SK-MEL-5 (cell line): ENCODE measurements at regions not wholly inside any gene's neighbourhood (a gene's known extent, or its start where the extent isn't known, plus 50 kb on each side); places are given as distances from the start of the nearest gene placed in this dataset.

Experiments used
- DNase-seq: peaks from one replicate; pipeline ENCODE4 v3.0.0-alpha.2; 2016; ENCODE audit warnings: low read depth, low spot score
- in situ Hi-C: cut with HindIII; loops from 2 replicates; pipeline ENCODE4 v1.10.0; 2016; ENCODE audit warnings: low sequenced_read_pairs, high pct_unique_total_duplicates, low pct_unique_long_range_greater_than_20kb

DNA sequence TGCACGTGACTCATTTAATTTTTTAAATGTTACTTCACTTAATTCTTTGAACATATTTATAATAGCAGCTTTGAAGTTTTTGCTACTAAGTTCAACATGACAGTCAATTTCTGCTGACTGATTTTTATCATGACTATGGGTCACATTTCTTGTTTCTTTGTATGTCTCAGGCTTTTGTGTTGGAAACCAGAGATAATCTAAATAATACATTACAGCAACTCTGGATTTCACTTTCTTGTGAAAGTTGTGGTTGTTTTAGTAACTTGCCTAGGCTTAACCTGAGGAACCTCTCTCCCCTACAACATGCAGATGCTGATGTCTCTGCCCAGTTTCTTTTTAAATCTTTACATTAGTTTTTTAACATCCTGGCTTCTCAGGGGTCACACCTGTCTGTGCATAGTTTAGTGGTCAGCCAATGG lies 180.8 kb downstream of the CCDC71L start:
- in situ Hi-C loops = no loop called here

DNA sequence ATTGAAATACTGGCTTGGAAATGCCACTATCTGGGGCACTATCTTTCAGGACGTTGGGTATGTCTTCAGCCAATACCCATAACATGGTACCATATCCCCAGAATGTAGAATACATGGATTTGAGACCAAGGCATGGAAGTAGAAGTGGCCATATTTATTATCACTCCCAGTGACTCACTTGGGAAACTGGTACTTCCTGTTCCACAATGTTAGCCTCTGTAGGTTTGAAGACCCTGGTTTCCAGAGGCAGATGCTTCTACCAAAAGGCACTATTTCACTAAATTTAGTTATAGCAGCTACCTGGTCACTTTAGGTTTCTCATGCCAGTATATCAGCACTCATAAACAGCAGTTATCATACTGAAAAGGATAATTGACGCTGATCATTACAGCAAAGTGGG lies 184.2 kb downstream of the CCDC71L start:
- DNase-seq = no peak
- in situ Hi-C loops = no loop called here

More for the DNA sequence above, 180.8 kb downstream of the CCDC71L start:
- no peak for DNase-seq

GRCh38 chr7:106472741-106473140 lies 188.0 kb upstream of the NAMPT start:
- DNase-seq = no peak
- in situ Hi-C loops = no loop called here

DNA sequence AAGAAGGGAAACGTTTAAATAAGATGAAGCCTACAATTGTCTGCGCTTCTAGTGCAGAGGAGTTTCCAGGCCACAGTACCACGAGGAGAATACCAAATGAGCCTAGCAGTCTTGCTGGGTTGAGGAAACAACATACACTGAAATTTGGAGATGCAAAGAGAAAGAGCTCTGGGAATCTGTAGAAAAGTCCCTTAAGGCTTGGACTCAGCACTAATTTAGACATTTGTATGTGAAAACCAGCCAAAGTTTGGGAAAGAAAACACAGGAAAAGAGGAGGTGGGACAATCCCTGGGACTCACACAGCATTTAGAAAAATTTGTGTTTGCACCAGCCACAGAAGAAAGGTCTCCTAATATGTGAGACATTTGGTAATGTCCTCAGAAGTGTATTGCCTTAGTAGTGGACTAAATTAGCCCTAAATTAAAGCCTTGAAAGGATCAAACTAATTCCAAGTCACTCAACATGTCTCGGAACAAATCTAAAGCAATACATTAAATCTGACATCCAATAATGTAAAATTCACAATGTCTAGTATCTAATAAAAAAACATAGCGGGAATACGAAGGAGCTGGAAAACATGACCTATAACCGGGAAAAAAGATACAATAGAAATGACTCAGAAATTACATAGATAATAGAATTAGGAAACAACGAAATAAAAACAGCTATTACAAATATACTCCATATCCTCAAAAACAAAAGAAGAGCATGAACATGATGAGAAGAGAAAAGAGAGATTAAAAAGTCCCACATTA lies 187.1 kb upstream of the NAMPT start:
- in situ Hi-C loops = no loop called here
- DNase-seq = no peak

GRCh38 chr7:106471021-106471420 lies 186.2 kb upstream of the NAMPT start:
- DNase-seq = no peak
- in situ Hi-C loops = no loop called here

- DNase-seq = no peak
- in situ Hi-C loops = no loop called here
These were observed 182.1 kb upstream of the NAMPT start for GRCh38 chr7:106466867-106467266.

- in situ Hi-C loops = no loop called here
- no peak for DNase-seq
These were observed 181.1 kb upstream of the NAMPT start for GRCh38 chr7:106465704-106466468.

DNA sequence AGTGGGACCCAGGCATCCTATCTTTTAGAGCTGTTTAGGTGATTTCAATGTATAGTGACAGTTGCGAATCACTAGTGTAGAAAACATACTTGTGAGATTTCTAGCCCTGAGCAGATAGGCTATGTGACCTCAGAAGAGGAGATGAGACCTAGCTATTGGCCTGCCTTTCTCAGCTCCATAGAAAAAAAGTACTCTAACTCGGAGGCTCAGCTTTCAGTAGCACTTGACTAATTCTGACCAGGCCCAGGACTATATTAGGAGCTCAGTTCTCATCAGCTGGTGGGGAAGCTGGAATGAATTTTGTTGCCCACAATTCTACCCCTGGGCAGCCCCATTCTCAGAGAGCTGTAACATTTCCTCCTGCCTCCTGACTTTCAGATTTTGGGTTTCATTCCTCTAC lies 179.9 kb upstream of the NAMPT start:
- in situ Hi-C loops = no loop called here
- DNase-seq = no peak

DNA sequence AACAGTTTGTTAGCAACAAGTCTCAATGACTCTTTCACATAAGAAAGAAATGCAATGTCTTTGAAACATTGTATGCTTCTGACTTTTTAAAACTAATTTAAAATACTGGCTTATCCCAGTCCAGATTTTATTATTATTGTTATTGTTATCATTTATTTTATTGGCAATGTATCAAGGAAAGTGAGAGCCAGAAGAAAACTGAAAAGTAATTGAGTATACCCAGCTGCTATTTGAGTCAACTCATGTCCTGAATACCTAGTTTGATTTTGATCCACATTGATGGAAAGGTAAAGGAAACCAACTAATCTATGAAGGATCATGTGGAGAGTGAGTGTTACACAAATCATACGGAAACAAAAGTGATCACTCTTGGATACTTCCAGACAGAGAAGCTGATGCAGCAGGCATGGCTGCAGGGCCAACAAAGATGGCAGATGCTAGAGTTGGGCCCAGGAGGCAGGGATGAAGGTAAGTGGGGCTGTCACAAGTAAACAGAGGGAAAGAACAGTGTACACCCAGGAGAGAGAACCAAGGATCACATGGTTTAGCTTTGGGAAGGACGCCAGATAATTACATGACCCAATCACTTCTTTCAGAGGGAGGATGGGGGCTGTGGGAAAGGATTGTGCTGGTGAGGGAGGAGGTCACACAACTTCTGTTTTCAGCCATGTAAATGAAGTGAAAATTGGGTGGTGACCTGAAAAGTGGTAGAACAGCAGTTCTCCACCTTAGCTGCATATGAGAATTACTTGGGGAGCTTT lies 179.2 kb upstream of the NAMPT start:
- DNase-seq = no peak
- in situ Hi-C loops = no loop called here

DNA sequence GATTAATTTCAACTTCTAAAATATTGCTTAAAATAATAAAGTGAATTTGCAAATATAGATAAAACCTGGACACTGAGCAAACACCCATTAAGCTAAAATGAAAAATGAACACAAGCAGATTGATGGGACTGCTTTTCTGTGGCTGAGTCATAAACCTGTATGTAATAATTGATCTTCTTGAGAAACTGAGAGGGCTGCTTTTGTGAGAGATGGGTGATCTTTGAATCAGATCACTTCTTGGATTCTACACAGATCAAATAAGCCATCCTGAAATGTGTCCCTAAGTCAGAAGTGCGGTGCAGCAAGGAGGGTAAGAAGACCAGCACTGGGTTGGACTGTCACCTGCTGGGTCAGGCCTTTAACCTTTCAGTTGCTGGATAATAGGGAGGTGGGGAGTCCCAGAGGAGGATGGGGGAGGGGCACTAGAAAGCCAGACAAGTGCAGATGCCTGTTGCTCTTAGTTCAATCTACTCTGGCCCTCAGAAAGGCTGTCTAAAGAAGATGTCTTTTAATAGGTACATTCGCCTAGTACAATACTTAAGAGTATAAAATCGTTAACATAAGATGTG lies 178.2 kb upstream of the NAMPT start:
- DNase-seq = no peak
- in situ Hi-C loops = no loop called here

DNA sequence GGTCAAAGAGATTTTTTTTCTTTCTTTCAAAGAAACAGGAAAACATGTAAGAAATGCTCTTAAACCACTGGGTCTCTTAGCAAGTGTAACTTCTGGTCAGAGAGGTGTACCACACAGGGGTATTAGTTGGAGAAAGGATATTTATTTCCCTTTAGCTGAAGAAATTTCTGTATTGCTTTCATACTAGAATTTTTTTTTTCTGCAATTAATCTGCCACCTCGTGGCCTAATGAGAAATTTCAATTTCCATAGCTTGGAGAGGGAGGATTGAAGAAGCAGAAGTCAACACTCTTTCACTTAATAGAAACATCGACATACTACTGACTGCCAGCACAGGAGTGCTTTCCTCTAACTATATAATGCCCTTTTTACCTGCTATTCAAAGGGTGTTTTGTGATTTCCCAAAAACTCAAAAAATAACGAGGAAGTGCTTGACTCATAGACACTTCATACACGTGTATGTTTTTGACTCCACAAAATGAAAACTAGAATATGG lies 177.6 kb upstream of the NAMPT start:
- in situ Hi-C loops = no loop called here
- DNase-seq = peak; percentile 80

- DNase-seq = no peak
- in situ Hi-C loops = no loop called here
These were observed 176.0 kb upstream of the NAMPT start for GRCh38 chr7:106460792-106461254.

GRCh38 chr7:106459397-106460072 lies 174.8 kb upstream of the NAMPT start:
- in situ Hi-C loops = no loop called here
- DNase-seq = no peak

- DNase-seq = no peak
These were observed 172.9 kb upstream of the NAMPT start for GRCh38 chr7:106457678-106458077.

GRCh38 chr7:106456329-106456728 lies 171.5 kb upstream of the NAMPT start:
- no peak for DNase-seq
- in situ Hi-C loops = no loop called here

More at GRCh38 chr7:106457678-106458077, 172.9 kb upstream of the NAMPT start:
- in situ Hi-C loops = no loop called here

DNA sequence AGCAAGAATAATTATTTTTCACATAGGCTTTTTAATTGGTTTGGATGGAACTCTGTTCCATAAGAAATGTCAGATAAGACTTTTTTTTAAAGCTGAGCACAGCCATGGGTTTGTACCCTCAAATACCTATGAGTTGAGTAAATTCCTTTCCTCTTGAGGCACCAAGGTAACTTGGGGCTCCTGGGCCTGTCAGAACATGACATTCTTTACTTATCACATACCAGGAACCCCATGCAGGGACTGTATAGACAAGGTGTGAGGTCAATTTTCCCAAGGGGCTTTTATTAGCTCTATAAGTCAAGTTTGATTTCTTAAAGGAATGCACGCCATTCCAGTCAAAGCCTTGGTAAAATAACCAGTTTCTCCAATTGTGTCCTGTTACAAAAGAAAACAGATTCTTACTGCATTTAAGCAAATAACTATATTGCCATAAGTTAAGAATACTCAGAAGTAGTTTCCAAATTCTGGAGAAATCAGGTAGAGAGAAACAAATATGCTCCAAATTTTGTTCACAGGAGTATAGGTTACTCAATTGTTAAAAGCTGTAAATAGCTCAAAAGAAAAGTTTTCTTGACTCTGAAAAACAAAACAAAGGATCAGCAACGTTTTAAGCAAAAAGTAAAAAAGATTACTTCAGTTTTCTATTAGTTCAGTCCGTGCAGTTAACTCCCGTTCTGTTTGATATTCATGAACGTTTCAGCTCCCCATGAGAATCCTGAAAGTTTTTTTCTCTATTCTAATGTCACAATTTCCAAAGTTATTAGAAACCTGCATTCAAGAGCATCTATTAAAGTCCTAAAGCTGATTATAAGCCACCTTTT lies 167.5 kb upstream of the NAMPT start:
- DNase-seq = no peak
- in situ Hi-C loops = no loop called here

GRCh38 chr7:106451171-106451570 lies 166.4 kb upstream of the NAMPT start:
- in situ Hi-C loops = no loop called here
- no peak for DNase-seq
